ENCODE measurements at regions not wholly inside any gene's neighbourhood (a gene's known extent, or its start where the extent isn't known, plus 50 kb on each side); places are given as distances from the start of the nearest gene placed in this dataset.
A peak's percentile ranks its signal among the peaks of the same experiment; 100 is the strongest.
"Not testable (repeated sequence)": the region's sequence is repeated elsewhere in the genome, so short reads cannot be mapped to it uniquely, and the experiment has no call there.

- no peak for DNase-seq (ENCODE audit: low read depth)
Measured at GRCh38 chr6:159440911-159441703, 251.9 kb downstream of the SOD2 start.

GRCh38 chr6:159440349-159440748, 252.7 kb downstream of the SOD2 start:
- no peak for DNase-seq (ENCODE audit: low read depth)

- no peak for DNase-seq (ENCODE audit: low read depth)
Measured at GRCh38 chr6:159439651-159440050, 253.4 kb downstream of the SOD2 start.

- DNase-seq (ENCODE audit: low read depth), result no peak
Measured at GRCh38 chr6:159438106-159438505, 254.9 kb downstream of the SOD2 start.

- DNase-seq (ENCODE audit: low read depth), result no peak
Measured at GRCh38 chr6:159436581-159436980, 256.5 kb downstream of the SOD2 start.

GRCh38 chr6:159435701-159436100, 257.3 kb downstream of the SOD2 start:
- DNase-seq (ENCODE audit: low read depth), result no peak

GRCh38 chr6:159434410-159434809, 258.6 kb downstream of the SOD2 start:
- no peak for DNase-seq (ENCODE audit: low read depth)

- no peak for DNase-seq (ENCODE audit: low read depth)
Measured at GRCh38 chr6:159433550-159433949, 259.5 kb downstream of the SOD2 start.

GRCh38 chr6:159431750-159432149, 261.3 kb downstream of the SOD2 start:
- DNase-seq (ENCODE audit: low read depth), result no peak

GRCh38 chr6:159430323-159430722, 261.1 kb downstream of the FNDC1 start:
- no peak for DNase-seq (ENCODE audit: low read depth)

- no peak for DNase-seq (ENCODE audit: low read depth)
Measured at GRCh38 chr6:159429433-159429832, 260.2 kb downstream of the FNDC1 start.

GRCh38 chr6:159427771-159428170, 258.6 kb downstream of the FNDC1 start:
- DNase-seq (ENCODE audit: low read depth), result no peak

- DNase-seq (ENCODE audit: low read depth), result no peak
Measured at GRCh38 chr6:159427335-159427734, 258.1 kb downstream of the FNDC1 start.

GRCh38 chr6:159425421-159425820, 256.2 kb downstream of the FNDC1 start:
- DNase-seq (ENCODE audit: low read depth), result no peak

- DNase-seq (ENCODE audit: low read depth), result peak; percentile 6
Measured at GRCh38 chr6:159422041-159422984, 253.1 kb downstream of the FNDC1 start.

- no peak for DNase-seq (ENCODE audit: low read depth)
Measured at GRCh38 chr6:159421586-159421985, 252.4 kb downstream of the FNDC1 start.

GRCh38 chr6:159418997-159419396, 249.8 kb downstream of the FNDC1 start:
- DNase-seq (ENCODE audit: low read depth), result no peak

GRCh38 chr6:159416891-159417560, 247.8 kb downstream of the FNDC1 start:
- DNase-seq (ENCODE audit: low read depth), result no peak

- DNase-seq (ENCODE audit: low read depth), result no peak
Measured at GRCh38 chr6:159415540-159415939, 246.3 kb downstream of the FNDC1 start.

GRCh38 chr6:159414711-159415110, 245.5 kb downstream of the FNDC1 start:
- DNase-seq (ENCODE audit: low read depth), result no peak

- DNase-seq (ENCODE audit: low read depth), result not testable (repeated sequence)
Measured at GRCh38 chr6:159407211-159407780, 238.1 kb downstream of the FNDC1 start.

GRCh38 chr6:159404296-159404695, 235.1 kb downstream of the FNDC1 start:
- DNase-seq (ENCODE audit: low read depth), result no peak

Data from EH (cell line).